IPS-18c (cell line): ENCODE measurements at regions not wholly inside any gene's neighbourhood (a gene's known extent, or its start where the extent isn't known, plus 50 kb on each side); places are given as distances from the start of the nearest gene placed in this dataset.

Experiments
- H3K4me3 ChIP-seq: 2 replicates; pipeline ENCODE4 v1.7.0; 2013; ENCODE audit warnings: low read depth, mild to moderate bottlenecking, low read length, moderate library complexity; ENCODE audit not compliant: insufficient read depth
- H3K9me3 ChIP-seq: one replicate; pipeline ENCODE4 v1.6.1; 2013; ENCODE audit warnings: mild to moderate bottlenecking, low read length, moderate library complexity; ENCODE audit not compliant: control insufficient read depth, insufficient read depth

DNA sequence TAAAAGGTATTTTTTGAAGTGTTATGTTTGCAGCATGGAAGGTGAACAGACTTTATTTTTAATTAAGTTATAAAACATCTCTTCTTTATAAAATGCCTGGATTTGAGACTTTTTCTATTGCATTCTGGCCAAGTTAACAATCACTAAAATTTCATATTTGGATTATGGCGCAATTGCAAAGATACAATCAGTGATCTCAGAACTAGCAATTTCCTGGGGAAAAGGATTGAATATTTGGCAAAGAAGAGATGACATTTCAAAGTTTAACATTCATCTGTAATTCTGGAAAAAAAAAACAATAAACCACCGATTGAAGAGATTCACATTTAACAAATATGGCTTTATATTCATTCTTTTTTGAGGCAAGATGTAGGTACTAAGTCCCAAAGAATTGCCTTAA, 378.0 kb downstream of the LRRC70 start:
- Histone ChIP-seq H3K4me3 (no peak overlapping the region), H3K9me3 (no peaks in the 10 kb centered on the region)

GRCh38 chr5:62954578-62954977, 376.0 kb downstream of the LRRC70 start:
- Histone ChIP-seq H3K4me3 (no peak overlapping the region), H3K9me3 (no peaks in the 10 kb centered on the region)

DNA sequence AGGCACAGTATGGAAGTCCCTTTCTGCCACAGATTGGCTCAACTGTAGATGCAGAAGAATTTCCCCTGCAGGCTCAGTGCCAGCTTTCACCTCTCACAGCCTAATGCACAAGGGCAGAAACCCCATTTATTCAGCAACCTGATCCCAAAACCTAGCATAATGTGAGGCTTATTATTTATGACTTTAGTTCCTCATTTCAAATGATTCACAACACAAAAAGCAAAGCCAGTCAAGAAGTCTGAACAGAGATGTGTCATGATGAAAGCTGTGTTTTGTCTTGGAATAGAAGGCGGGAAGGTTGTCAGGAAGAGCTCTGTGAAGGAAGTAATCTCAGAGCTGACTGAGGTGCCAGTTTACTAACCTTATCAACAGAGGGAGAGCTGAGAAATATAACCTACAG, 369.7 kb downstream of the LRRC70 start:
- H3K9me3 ChIP-seq: no peaks in the 10 kb centered on the region

DNA sequence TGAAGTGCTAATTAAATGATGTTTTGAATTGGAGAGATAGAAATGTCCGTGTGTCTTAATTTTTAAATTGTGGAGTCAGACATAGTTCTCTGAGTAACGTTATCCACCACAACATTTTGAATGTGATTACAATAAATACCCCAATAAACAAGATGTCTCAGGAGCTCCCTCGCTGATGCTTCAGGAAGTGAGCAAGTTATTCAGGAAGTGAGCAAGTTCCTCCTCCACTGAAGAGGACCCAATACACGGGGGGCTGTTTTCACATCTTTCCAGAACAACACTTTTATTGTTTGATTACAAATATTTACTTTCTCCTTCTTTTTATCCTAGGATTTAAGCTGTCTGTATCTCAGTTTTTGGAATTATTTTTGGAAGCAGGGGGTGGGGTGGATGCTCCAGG, 363.8 kb downstream of the LRRC70 start:
- H3K4me3 ChIP-seq: no peak overlapping the region
- no peaks in the 10 kb centered on the region for H3K9me3 ChIP-seq

More for the DNA sequence above, 369.7 kb downstream of the LRRC70 start:
- H3K4me3 ChIP-seq: no peak overlapping the region

- peaks cover 2% of the 10 kb centered on the region for H3K9me3 ChIP-seq
- no peak overlapping the region for H3K4me3 ChIP-seq
Observed at GRCh38 chr5:62938927-62939326, 360.3 kb downstream of the LRRC70 start.

- Histone ChIP-seq H3K9me3 (peaks cover 2% of the 10 kb centered on the region), H3K4me3 (no peak overlapping the region)
Observed at GRCh38 chr5:62937661-62938558, 359.3 kb downstream of the LRRC70 start.

- H3K9me3 ChIP-seq: peaks cover 2% of the 10 kb centered on the region
Observed at GRCh38 chr5:62935660-62936059, 357.0 kb downstream of the LRRC70 start.

GRCh38 chr5:62934319-62934718, 355.7 kb downstream of the LRRC70 start:
- no peak overlapping the region for H3K4me3 ChIP-seq
- peaks cover 2% of the 10 kb centered on the region for H3K9me3 ChIP-seq

More at GRCh38 chr5:62935660-62936059, 357.0 kb downstream of the LRRC70 start:
- no peak overlapping the region for H3K4me3 ChIP-seq

DNA sequence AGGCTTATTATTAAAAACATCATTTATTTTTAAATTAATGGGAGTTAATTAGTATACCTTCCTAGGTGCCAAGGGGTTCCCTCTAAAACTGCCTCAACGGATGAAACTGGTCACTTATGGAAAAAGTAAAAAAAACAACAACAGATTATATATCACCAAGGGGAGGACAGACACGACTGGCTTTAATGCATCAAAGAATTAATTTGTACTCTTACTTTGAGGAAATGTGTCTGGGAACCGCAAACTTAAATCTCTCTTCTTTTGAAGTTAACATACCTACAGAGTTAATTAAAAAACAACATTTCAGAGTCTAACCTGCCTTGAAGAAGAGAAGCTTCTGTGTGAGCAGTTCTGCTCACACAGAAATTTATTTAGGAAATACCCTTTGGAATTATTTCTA, 354.6 kb downstream of the LRRC70 start:
- Histone ChIP-seq H3K4me3 (no peak overlapping the region), H3K9me3 (peaks cover 2% of the 10 kb centered on the region)

DNA sequence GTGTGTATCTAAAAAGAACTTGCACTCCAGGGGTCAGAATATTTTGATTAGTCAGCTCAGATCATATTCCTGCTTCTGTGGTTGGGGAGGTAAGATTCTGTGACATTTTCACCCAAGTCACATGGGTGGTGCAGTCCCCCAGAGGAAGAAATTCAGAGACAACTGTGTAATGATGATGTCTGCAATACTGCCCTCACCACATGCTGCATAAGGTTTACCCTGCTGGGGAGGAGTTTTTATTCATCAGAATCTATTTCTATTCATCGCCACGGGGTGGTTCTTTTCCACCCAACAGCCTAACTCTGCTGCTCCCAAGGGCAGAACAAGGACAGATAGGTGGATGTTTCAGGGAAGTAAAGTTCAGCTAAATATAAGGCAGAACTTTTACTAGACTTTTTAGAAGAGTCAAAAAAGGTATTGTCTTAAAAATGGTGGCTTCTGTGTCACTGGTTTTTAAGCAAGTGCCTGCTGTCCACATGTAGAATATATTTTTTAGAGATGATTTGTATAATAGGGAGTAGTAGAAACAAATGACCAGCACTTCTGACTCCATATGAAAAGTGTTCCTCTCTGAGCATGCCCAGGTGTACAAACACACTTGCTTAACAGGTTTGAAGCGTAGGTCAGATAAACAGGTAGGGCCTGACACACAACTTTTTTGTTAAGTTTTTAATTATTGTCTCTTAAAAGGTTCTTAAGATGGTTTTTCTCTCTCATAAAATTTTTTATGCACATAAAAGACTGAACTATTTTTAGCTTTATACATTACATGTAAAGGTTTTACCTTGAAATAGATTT, 352.7 kb downstream of the LRRC70 start:
- Histone ChIP-seq H3K4me3 (no peak overlapping the region), H3K9me3 (peaks cover 2% of the 10 kb centered on the region)

DNA sequence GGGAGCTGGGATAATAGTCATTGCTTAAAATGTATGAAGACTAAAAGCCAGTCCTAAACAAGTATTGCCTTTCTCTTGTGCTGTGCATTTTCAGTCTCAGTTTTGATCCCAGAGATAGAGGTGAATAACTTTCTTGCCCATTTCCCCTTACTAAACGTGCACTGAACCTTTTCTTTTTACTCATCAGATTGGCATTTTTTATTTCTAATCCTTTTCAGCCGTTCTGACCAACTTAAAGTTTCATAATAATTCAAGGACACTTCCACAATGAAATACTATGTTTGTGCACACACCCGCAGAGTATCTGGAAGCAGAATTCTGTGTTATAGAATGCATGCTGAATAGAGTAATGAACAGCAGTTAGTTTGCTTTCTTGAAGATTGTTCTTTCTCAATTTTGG, 343.6 kb downstream of the LRRC70 start:
- H3K4me3 ChIP-seq: no peak overlapping the region
- H3K9me3 ChIP-seq: peaks cover 2% of the 10 kb centered on the region

DNA sequence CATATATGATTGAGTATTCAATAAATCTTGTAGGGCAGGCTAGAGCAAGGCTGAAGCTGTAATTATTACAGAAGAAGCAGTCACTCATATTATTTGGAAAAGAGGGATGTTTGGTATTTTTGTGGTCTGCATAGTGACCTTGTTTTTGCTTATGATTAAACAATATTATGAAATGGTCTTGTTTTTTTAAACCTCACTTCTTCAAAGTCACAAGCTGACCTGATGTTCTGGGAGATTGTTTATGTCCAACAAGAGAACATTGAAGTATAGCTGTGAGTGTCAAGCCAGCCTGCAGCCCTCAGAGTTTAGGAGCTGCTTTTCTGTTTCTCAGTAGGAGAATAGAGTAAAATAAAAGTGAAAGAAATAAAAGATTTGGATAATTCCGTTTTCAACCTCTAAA, 342.2 kb downstream of the LRRC70 start:
- peaks cover 2% of the 10 kb centered on the region for H3K9me3 ChIP-seq
- no peak overlapping the region for H3K4me3 ChIP-seq

DNA sequence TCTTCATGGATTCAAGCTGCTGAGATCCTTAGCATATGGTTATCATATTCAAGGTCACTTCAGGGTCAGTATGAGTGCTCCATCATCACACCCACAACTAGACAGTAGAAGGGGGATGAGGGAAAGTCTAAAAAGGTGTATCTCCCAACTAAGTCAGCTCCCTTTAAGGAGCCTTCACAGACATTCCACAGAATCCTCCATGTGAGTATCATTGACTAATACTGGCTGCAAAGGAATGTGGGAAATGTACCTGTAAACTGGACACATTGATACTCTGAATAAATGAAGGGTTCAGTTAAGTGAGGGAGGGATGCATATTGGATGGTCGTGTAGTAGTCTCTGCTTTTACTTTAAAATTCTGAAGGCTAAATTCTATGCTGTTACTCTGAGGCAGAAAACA, 330.7 kb downstream of the LRRC70 start:
- Histone ChIP-seq H3K9me3 (no peaks in the 10 kb centered on the region), H3K4me3 (no peak overlapping the region)

GRCh38 chr5:62902126-62902525, 323.5 kb downstream of the LRRC70 start:
- no peak overlapping the region for H3K4me3 ChIP-seq
- no peaks in the 10 kb centered on the region for H3K9me3 ChIP-seq

GRCh38 chr5:62900976-62901375, 322.4 kb downstream of the LRRC70 start:
- Histone ChIP-seq H3K4me3 (no peak overlapping the region), H3K9me3 (no peaks in the 10 kb centered on the region)

- H3K4me3 ChIP-seq: no peak overlapping the region
- H3K9me3 ChIP-seq: peaks cover 2% of the 10 kb centered on the region
Observed at GRCh38 chr5:62896121-62896893, 317.7 kb downstream of the LRRC70 start.

DNA sequence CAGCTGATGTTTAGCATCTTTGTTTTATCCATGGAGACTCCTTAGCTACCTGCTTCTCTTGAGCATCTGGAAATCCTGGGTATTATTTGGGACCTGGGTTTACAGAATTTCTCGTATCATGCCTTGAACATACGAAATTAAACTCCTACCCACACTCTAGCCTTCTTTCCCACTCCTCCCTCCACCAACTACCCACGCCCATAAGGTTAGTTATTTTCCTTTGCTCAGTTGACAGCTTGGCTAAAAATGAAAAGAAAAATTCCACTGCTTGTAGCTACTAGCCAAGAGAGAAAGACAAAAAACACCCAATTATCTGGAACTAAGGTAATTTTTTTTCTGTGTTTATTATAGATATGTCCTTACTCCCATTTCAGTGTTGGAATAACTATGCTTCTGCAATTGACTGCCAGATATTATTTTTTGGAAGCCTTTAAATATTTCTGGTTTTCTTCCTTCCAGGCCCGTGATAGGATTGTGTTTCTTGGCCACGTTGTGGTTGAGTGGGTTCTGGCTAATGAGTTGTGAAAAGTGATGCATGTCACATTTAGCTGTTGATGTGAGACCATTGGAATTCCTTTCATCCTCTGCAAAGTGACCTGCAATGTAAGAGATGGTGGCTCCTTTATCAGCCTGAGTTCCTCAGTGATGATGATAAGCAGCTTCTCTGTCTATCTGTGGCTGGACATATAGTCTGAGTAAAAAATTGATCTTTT, 308.1 kb downstream of the LRRC70 start:
- Histone ChIP-seq H3K4me3 (no peak overlapping the region), H3K9me3 (no peaks in the 10 kb centered on the region)
